GM04503 (cell line): ENCODE measurements at regions not wholly inside any gene's neighbourhood (a gene's known extent, or its start where the extent isn't known, plus 50 kb on each side); places are given as distances from the start of the nearest gene placed in this dataset.
A peak's percentile ranks its signal among the peaks of the same experiment; 100 is the strongest.
"Not testable (repeated sequence)": the region's sequence is repeated elsewhere in the genome, so short reads cannot be mapped to it uniquely, and the experiment has no call there.

ENCODE experiments used
- DNase-seq: peaks from one replicate; pipeline ENCODE4 v3.0.0-alpha.2; 2012; ENCODE audit warnings: low read depth

DNA sequence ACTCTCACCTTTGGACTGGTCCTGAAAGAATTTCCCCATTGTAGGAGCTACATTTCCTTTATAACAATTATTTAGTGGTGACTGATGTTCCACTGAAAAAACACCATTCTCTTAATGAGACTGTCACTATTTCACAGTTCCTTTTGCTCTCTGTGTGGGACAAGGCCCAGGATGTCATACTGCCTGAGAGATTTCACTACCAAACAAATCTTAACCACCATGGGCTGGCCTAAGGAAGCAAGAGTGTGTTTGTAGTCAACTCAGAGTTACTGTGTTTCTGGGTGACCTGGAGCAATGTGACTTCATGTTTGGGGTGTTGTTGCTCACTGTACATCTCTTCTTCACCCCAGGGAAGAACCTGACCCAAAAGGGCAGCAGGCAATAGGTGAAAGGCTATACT is 50.1 kb upstream of the ZNF608 start:
- no peak for DNase-seq

DNA sequence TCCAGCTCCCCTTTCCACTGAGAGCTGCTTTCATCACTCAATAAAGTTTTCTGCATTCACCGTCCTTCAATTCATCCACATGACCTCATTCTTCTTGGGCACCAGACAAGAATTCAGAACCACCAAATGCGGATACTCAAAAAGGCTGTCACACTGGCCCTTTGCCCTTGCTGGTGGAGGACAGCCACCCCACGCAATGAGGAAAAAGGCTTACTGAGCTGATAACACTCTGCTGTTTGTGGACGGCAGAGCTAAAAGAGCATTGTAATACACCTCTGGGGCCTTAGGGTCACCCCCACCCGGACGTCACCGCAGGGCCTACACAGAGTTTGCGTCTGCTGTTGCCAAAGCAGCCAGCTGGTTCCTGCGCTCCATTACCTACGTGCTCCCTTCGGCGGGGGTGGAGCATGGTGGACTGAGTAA is 51.2 kb upstream of the ZNF608 start:
- no peak for DNase-seq

GRCh38 chr5:124798890-124799289 is 52.5 kb upstream of the ZNF608 start:
- DNase-seq: no peak

DNA sequence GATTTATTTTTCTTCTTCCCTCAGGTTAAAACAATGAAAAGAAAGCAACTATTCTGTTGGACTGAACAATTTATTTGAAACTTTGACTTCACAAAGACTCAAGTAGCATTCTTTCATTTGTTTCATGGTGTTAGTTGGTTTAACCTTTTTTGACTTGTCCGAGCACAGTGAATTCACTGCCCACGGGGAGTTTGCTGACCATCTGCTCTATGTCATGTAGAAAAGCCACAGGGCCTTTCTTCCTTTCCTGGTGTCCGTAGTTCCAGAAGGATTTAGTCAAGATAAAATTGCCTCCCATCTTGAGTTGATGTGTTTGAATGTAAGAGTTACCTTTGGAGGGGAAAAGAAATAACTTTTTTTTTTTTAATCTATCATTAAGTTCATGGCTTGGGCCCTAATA is 55.1 kb upstream of the ZNF608 start:
- DNase-seq: no peak

DNA sequence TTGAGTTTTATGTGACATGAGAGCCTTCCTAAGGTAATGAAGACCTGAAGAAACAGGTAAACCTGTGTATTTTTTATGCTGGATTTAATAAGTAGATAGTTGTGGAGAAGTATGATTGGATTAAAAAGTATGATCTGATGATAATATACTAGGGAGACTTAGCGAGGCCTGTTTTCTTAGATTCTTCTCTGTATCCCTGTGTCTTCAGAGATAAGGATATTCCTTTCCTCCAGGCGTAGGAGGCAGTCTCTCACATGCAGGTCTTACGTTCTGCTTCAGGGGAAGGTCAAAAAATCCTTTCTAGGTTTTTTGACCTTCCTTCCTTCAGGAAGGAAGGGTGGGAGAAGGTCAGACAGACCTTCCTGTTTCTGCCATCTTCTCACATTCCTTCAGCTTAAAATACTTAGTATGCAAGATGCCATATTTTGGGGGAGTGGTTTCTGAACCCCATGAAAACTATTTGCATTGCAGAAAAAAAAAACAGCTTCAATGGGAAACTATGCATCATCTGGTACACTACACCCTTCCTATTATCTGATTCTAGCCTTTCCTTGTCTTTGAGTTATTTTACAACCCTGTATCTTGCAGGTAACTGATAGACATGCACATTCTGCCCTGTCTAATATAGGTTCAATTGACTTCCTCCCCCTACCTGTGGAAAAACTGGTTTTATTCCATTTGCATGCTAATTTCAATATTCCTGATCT is 57.3 kb upstream of the ZNF608 start:
- no peak for DNase-seq

DNA sequence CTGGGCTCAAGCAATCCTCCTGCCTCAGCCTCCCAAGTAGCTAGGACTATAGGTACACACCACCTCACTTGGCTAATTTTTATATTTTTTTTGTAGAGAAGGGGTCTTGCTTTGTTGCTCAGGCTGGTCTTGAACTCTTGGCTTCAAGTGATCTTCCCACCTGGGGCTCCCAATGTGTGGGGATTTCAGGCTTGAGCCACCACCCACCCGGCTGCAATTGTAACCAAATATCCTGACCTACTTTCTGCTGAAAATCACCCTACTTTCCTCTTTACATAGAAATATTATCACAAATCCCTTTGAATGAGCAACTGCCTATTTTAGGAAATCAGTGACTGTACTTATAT is 59.6 kb upstream of the ZNF608 start:
- no peak for DNase-seq

DNA sequence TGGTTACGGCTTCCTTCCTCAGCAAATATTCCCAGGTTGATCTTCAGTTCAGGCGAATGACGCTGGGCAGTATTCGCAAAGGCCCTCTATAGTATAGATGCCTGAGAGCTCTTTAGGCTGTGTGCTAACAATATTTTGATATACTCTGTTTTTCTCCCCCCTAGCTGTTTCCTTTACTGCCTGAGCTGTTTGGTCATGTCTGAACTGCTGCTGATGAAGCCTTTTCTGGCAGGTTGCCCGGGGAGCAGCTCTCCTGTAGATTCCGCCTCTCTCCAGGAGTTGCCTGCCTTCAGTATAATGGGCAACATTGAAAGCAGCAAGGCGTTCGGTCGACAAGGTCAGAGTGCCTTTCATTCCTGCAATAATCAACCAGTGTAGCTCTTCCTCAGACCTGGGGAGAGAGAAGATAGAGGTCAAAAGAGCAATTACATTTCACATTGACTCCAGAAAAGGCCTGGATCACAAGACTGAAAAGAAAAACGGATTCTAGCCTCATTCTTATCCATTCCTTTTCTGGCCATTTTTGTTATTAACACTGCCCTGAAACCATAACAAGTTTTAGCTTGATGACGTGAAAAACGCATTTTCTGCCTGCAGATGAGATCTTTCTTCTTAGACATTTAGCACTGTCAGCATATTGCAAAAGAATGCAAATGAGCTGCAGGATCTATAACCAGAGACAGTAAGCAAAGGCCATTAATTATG is 60.1 kb upstream of the ZNF608 start:
- no peak for DNase-seq

DNA sequence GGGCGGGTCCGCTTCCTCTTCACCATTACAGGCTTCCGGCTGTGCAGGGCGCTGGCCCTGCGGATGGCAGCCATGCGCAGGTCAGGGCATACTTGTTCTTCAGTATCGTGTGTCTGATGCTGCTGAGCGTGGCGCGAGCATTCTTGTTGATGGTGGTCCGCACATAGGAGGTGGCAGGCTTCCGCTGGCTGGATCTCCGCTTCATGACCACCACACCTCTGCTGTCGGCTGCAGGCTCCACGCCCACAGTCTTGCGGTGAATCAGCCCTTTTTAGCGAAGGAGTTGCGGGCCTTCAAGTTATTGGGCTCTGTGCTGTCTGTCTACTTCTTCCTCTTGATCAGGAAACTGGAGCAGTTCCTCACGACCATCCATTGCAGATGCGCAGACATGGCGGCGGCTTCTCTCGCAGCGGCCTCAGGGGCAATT is 62.4 kb upstream of the ZNF608 start:
- no peak for DNase-seq

DNA sequence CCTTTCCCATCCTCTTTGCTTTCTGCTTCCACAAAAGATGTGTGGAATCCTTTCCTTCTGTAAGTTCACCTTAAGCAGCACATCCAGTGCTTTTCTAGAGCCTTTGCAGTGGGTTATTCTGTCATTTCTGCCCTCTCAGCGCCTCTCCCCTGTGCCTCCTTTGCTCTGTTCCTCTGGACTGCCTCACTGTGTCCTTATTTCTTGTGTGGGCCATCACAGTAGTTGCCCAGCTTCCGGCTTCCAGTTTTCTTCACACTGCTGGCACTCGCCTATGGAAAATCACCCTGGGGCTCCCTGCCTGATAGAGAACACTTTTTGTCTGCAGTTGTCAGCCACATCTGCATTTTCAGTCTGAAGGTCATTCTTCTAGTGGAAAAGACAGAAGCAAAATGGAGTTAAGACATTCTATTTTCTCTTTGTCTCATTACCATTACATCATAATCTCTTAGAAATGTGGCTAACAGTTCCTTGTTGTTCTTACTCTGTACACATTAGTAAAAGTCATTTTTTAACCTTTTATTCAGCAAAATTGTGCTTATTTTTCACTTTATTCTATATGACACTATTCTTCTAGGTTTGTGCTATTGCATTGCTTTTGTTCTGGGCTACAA is 64.1 kb upstream of the ZNF608 start:
- DNase-seq: no peak

GRCh38 chr5:124812771-124813358 is 66.4 kb upstream of the ZNF608 start:
- no peak for DNase-seq

GRCh38 chr5:124816381-124816780 is 69.9 kb upstream of the ZNF608 start:
- DNase-seq: no peak

DNA sequence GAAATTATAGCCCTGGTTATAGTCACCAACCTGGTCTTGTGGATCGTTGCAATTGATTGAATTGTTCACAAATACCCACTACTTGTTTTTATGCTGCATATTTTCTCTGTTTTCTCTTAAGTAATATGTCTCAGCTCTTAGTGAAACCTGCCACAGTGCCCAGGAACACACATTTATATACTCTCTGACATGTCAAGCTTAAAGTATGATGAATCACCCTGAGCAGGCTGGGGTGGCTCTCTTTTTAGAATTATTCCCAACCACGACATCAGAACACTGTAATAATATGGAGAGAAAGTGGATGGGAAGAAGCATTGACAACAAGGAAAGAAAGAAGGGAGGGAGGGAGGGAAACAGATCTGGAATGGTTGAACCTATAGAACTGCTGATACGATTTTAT is 72.8 kb upstream of the ZNF608 start:
- DNase-seq: no peak

DNA sequence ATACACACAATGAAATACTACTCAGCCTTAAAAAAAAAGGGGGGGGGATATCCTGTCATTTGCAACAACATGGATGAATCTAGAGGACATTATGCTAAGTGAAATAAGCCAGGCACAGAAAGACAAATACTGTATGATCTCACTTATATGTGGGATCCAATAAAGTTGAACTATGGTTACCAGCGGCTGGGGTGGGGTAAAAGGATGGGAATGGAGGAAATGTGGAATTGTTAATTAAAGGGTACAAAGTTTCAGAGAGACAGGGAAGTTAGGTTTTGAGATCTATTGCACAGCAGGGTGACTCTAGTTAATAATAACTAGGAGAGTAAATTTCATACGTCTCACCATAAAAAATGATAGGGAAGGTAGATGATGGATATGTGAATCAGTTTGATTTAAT is 76.2 kb upstream of the ZNF608 start:
- DNase-seq: no peak

DNA sequence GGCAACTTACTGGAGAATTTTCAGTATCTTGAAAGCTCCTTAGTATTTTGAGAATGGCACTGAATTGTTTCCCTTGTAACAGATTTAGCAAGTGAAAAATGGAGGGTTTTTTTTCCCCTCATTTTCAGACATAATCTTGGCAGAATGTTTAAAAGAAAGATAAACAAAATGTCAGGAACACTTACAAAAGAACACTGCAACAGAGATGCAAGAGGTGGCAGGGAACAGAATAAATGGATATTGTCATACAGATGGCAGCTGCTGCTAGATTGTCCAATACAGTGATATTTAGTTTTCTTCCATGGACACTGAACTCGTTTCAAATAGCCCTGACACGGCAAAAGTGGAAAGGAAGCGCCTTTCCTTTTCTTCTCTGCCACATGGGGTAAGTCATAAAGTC is 76.9 kb upstream of the ZNF608 start:
- DNase-seq: no peak

DNA sequence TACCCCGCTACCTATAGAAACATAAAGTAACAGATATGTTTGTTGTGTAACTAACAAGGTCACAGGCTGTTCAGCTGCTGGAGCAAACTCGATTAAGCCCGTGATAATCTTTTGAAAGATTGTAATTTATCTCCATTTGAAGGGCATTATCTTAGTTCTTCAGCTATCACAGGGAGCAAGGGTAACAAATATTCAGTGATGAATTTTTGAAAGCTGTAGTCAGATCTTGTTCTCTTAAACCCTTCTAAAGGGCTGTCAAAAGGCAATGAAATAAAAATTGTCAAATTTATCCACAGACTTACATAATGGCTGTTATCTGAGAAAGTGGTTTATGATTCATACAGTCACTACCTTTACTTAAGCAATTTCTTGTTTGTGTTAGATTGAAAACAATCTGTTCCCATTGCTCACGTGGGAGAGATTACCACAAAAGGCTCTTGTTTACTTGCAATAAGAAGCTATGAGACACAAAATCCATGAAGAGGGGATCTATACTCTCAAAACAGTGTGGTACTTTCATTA is 78.3 kb upstream of the ZNF608 start:
- peak; percentile 15 for DNase-seq

DNA sequence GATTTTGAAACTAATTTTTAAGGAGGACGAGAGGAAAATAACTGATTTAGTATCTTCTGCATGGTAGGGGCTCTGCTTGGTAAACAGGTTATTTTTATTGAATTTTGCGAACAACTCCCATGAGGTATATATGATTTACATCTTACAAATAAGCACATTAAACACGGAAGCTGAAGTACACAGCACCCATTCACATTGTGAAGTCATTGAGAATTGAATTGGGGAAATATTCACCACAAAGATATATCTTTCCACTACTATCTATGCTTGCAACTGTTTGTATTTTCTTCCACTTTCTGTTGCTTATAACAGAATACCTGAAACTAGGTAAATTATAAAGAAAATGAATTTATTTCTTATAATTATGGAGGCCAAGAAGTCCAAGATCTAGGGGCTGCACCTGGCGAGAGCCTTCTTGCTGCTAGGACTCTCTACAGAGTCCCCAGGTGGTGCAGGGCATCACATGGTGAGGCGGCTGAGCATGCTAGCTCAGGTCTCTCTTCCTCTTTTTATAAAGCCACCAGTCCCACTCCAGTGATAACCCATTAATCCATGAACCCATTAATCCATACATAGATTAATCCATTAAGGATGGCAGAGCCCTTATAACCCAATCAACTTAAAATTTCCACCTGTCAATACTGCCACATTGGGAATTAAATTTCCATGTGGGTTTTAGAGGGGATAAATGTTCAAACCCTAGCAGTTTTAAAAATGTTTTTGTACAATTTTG is 79.0 kb upstream of the ZNF608 start:
- no peak for DNase-seq

GRCh38 chr5:124825983-124826337 is 79.5 kb upstream of the ZNF608 start:
- no peak for DNase-seq

- DNase-seq: no peak
Measured at GRCh38 chr5:124828731-124829234, 82.3 kb upstream of the ZNF608 start.

- no peak for DNase-seq
Measured at GRCh38 chr5:124831687-124832240, 85.3 kb upstream of the ZNF608 start.

DNA sequence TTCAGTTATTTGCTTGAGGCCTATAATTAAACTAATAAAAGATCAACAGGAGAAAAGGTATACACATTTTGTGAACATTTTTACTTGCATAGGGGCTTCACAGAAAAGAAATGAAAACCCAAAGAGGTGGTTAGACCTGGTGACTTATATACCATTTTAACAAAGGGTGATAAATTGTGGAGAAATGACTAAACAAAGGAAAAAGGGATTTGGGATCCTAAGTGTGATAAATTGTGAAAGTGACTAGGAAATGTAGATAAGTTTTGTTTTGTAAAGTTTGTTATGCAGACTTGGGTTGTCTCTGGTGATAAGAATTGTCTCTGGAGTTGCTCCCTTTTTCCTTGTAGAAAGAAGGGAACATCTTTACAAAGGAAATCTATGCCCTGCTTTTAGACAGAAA is 86.1 kb upstream of the ZNF608 start:
- DNase-seq: no peak

DNA sequence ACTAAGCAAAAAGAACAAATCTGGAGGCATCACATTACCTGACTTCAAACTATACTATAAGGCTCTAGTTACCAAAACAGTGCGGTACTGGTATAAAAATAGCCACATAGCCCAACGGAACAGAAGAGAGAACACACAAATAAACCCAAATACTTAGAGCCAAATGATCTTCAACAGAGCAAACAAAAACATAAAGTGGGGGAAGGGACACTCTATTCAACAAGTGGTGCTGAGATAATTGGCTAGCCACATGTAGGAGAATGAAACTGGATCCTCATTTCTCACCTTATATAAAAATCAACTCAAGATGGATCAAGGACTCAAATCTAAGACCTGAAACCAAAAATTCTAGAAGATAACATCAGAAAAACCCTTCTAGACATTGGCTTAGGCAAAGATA is 89.9 kb upstream of the ZNF608 start:
- not testable (repeated sequence) for DNase-seq
